Naive thymus-derived CD4-positive, alpha-beta T cell (primary cell): ENCODE measurements at regions not wholly inside any gene's neighbourhood (a gene's known extent, or its start where the extent isn't known, plus 50 kb on each side); places are given as distances from the start of the nearest gene placed in this dataset.

Experiments used
- ATAC-seq: fragments of 150-1000 bp; cut with Tn5 transposase; 2 replicates; pipeline ENCODE4 v1.10.0; 2021; ENCODE audit warnings: mild to moderate bottlenecking, moderate library complexity
- CTCF ChIA-PET: fragments of 350-600 bp; sonication (Branson Sonifier 250); formaldehyde crosslinking; loops from one replicate; lab custom pipeline; 2021; ENCODE audit warnings: antibody characterized with exemption; lab: Charles Lee
- POLR2A ChIA-PET: fragments of 350-600 bp; sonication (Branson Sonifier 250); formaldehyde crosslinking; loops from one replicate; lab custom pipeline; 2021; ENCODE audit warnings: antibody characterized with exemption, inconsistent platforms; lab: Charles Lee
- DNase-seq, 9 donors: peaks; one replicate each; pipeline versions ENCODE4 v3.0.0 to v3.0.0-alpha.2; 2020 to 2022; ENCODE audit warnings: mixed read lengths in 1 of 9
- H3K27ac ChIP-seq: one replicate; pipeline ENCODE4 v1.7.0; 2013; ENCODE audit warnings: mild to moderate bottlenecking, low read depth, low read length, moderate library complexity
- H3K27me3 ChIP-seq, 2 donors: one replicate each; pipeline ENCODE4 v1.7.0; 2013; ENCODE audit warnings: low read length in 2 of 2, mild to moderate bottlenecking in 2 of 2, moderate library complexity in 2 of 2; ENCODE audit not compliant: control insufficient read depth in 2 of 2, insufficient read depth in 2 of 2
- H3K36me3 ChIP-seq, 3 experiments: 1 replicate in 2 of 3; 2 replicates in 1 of 3; pipeline ENCODE4 v1.7.0; 2013; ENCODE audit warnings: low read length in 3 of 3, mild to moderate bottlenecking in 3 of 3, moderate library complexity in 1 of 3; ENCODE audit not compliant: insufficient read depth in 3 of 3, control insufficient read depth in 2 of 3
- H3K4me1 ChIP-seq, 2 donors: one replicate each; pipeline ENCODE4 v1.7.0; 2013; ENCODE audit warnings: low read length in 2 of 2, mild to moderate bottlenecking in 2 of 2, moderate library complexity in 1 of 2; ENCODE audit not compliant: control insufficient read depth in 2 of 2, insufficient read depth in 2 of 2
- H3K4me3 ChIP-seq: 2 replicates; pipeline ENCODE4 v1.7.0; 2013; ENCODE audit warnings: mild to moderate bottlenecking, low read length
- H3K9me3 ChIP-seq, 3 experiments: 1 replicate in 2 of 3; 2 replicates in 1 of 3; pipeline ENCODE4 v1.7.0; 2013; ENCODE audit warnings: low read length in 3 of 3; ENCODE audit not compliant: control insufficient read depth in 2 of 3
- H3K27ac Mint-ChIP-seq, 9 donors: one replicate each; pipeline ENCODE4 v1.8.0; 2020 to 2022; ENCODE audit warnings: mixed read lengths in 9 of 9, mild to moderate bottlenecking in 8 of 9, moderate library complexity in 5 of 9, inconsistent platforms in 2 of 9
- H3K27me3 Mint-ChIP-seq, 5 donors: one replicate each; pipeline ENCODE4 v1.8.0; 2021 to 2022; ENCODE audit warnings: mixed read lengths in 5 of 5, mild to moderate bottlenecking in 1 of 5
- H3K36me3 Mint-ChIP-seq, 5 donors: one replicate each; pipeline ENCODE4 v1.8.0; 2020 to 2022; ENCODE audit warnings: mixed read lengths in 5 of 5, mild to moderate bottlenecking in 3 of 5, inconsistent platforms in 1 of 5
- H3K4me1 Mint-ChIP-seq, 7 donors: one replicate each; pipeline ENCODE4 v1.8.0; 2020 to 2022; ENCODE audit warnings: mixed read lengths in 7 of 7, mild to moderate bottlenecking in 3 of 7, inconsistent platforms in 1 of 7
- H3K4me3 Mint-ChIP-seq, 10 donors: one replicate each; pipeline ENCODE4 v1.8.0; 2020 to 2022; ENCODE audit warnings: mild to moderate bottlenecking in 10 of 10, mixed read lengths in 10 of 10, moderate library complexity in 6 of 10, inconsistent platforms in 2 of 10
- H3K9me3 Mint-ChIP-seq, 11 donors: one replicate each; pipeline ENCODE4 v1.8.0; 2020 to 2022; ENCODE audit warnings: mixed read lengths in 11 of 11, mild to moderate bottlenecking in 4 of 11, inconsistent platforms in 1 of 11, moderate library complexity in 1 of 11
- intact Hi-C, 2 donors: fragments of 100-400 bp; cut with micrococcal nuclease; formaldehyde crosslinking; loops; one replicate each; pipeline ENCODE4 v1.15.1; 2023

GRCh38 chr11:82003024-82003423 lies 730.6 kb downstream of the FAM181B start:
- Histone ChIP-seq H3K4me3 (no peak overlapping the region), H3K27me3 (no peaks in the 10 kb centered on the region), H3K27ac (no peak overlapping the region), H3K9me3 (no peaks in the 10 kb centered on the region), H3K36me3 (no peaks in the 10 kb centered on the region), H3K4me1 (no peaks in the 10 kb centered on the region)
- Mint-ChIP-seq H3K4me3 (no peak overlapping the region), H3K27ac (no peak overlapping the region), H3K4me1 (peaks cover 0 to 10% (median 0%) of the 10 kb centered on the region in 7 donors), H3K36me3 (no peaks in the 10 kb centered on the region), H3K9me3 (no peaks in the 10 kb centered on the region), H3K27me3 (no peaks in the 10 kb centered on the region)
- POLR2A ChIA-PET: no interaction called here
- DNase-seq (no peak), ATAC-seq (no peak)
- CTCF ChIA-PET: no interaction called here
- intact Hi-C loops: no loop called here

GRCh38 chr11:81995889-81996288 lies 737.8 kb downstream of the FAM181B start:
- H3K36me3 ChIP-seq: no peaks in the 10 kb centered on the region
- CTCF ChIA-PET: no interaction called here

DNA sequence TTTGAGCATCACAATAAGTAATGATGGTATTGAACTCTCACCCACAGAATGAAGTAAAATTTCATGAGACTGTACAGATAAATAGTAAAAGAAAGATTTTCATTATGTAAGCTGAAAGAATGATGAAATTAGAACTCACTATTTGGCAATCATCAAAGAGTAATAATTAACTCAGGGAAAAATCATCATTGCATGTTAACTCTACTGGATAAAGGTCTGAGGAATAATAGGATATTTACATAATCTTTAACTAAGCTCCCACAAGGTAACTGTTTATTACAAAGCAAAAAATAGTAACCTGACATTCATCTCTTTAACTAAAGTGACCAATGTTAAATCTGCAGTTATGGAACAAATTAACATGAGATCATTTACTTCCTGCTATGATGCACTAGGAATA lies 739.9 kb downstream of the FAM181B start:
- Histone ChIP-seq H3K9me3 (no peaks in the 10 kb centered on the region), H3K4me3 (no peak overlapping the region), H3K27me3 (no peaks in the 10 kb centered on the region), H3K4me1 (no peaks in the 10 kb centered on the region), H3K36me3 (no peaks in the 10 kb centered on the region), H3K27ac (no peak overlapping the region)
- Mint-ChIP-seq H3K36me3 (no peaks in the 10 kb centered on the region), H3K9me3 (peaks cover 0 to 2% (median 0%) of the 10 kb centered on the region in 11 donors), H3K27me3 (no peaks in the 10 kb centered on the region), H3K4me3 (no peak overlapping the region), H3K27ac (no peak overlapping the region), H3K4me1 (peaks cover 0 to 2% (median 0%) of the 10 kb centered on the region in 7 donors)
- DNase-seq (no peak), ATAC-seq (no peak)
- ChIA-PET CTCF (interaction anchor here (0.6 kb wide), 1 partner anchor 8 kb away, joined by 4 read pairs; no protein-coding TSS in a partner anchor), POLR2A (no interaction called here)
- intact Hi-C loops: no loop called here

More at GRCh38 chr11:81995889-81996288, 737.8 kb downstream of the FAM181B start:
- Mint-ChIP-seq H3K27ac (no peak overlapping the region), H3K4me3 (no peak overlapping the region), H3K36me3 (no peaks in the 10 kb centered on the region), H3K9me3 (peaks cover 0 to 1% (median 0%) of the 10 kb centered on the region in 11 donors), H3K4me1 (peaks cover 0 to 2% (median 0%) of the 10 kb centered on the region in 7 donors), H3K27me3 (no peaks in the 10 kb centered on the region)
- no peak overlapping the region for H3K4me3 ChIP-seq
- DNase-seq: no peak
- no peaks in the 10 kb centered on the region for H3K9me3 ChIP-seq
- no peak for ATAC-seq
- intact Hi-C loops: no loop called here
- no peak overlapping the region for H3K27ac ChIP-seq
- POLR2A ChIA-PET: no interaction called here
- H3K4me1 ChIP-seq: no peaks in the 10 kb centered on the region
- H3K27me3 ChIP-seq: no peaks in the 10 kb centered on the region

DNA sequence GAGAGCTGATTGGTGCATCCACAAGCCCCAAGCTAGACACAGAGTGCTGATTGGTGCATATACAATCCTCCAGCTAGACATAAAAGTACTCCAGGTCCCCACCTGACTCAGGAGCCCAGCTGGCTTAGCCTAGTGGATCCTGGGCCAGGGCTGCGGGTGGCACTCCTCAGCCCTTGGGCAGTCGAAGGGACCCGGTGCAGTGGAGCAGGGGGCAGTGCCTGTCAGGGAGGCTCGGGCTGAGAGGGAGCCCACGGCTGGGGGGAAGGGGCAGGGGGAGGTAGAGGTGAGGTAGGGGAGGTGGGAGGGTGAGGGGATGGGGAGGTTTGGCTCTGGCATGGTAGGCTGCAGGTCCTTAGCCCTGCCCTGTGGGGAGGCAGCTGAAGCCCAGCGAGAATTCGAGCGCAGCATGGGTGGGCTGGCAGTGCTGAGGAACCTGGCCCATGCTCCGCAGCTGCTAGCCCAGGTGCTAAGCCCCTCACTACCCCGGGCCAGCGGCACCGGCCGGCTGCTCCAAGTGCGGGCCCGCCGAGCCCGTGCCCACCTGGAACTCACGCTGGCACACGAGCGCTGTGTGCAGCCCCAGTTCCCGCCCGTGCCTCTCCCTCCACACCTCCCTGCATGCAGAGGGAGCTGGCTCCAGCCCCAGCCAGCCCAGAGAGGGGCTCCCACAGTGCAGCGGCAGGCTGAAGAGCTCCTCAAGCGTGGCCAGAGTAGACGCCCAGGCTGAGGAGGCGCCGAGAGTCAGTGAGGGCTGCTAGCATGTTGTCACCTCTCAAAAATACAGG lies 742.8 kb downstream of the FAM181B start:
- no peaks in the 10 kb centered on the region for H3K36me3 ChIP-seq
- H3K36me3 Mint-ChIP-seq: no peaks in the 10 kb centered on the region
- H3K27ac ChIP-seq: no peak overlapping the region
- no peaks in the 10 kb centered on the region for H3K27me3 ChIP-seq
- ATAC-seq (no peak), DNase-seq (no peak)
- H3K27ac Mint-ChIP-seq: no peak overlapping the region
- no peak overlapping the region for H3K4me3 Mint-ChIP-seq
- CTCF ChIA-PET: no interaction called here
- intact Hi-C loops: no loop called here
- H3K9me3 Mint-ChIP-seq: peaks cover 0 to 2% (median 0%) of the 10 kb centered on the region in 11 donors
- H3K4me1 ChIP-seq: no peaks in the 10 kb centered on the region
- POLR2A ChIA-PET: no interaction called here
- no peaks in the 10 kb centered on the region for H3K9me3 ChIP-seq
- H3K4me3 ChIP-seq: no peak overlapping the region
- peaks cover 0 to 2% (median 0%) of the 10 kb centered on the region in 7 donors for H3K4me1 Mint-ChIP-seq
- H3K27me3 Mint-ChIP-seq: no peaks in the 10 kb centered on the region

- no peaks in the 10 kb centered on the region for H3K27me3 ChIP-seq
- H3K27ac Mint-ChIP-seq: no peak overlapping the region
- H3K4me3 Mint-ChIP-seq: no peak overlapping the region
- DNase-seq (no peak), ATAC-seq (no peak)
- peaks cover 0 to 2% (median 0%) of the 10 kb centered on the region in 7 donors for H3K4me1 Mint-ChIP-seq
- peaks cover 0 to 8% (median 5%) of the 10 kb centered on the region in 5 donors for H3K36me3 Mint-ChIP-seq
- H3K9me3 Mint-ChIP-seq: peaks cover 0 to 16% (median 8%) of the 10 kb centered on the region in 11 donors
- no peak overlapping the region for H3K4me3 ChIP-seq
- no peaks in the 10 kb centered on the region for H3K36me3 ChIP-seq
- intact Hi-C loops: no loop called here
- H3K9me3 ChIP-seq: no peaks in the 10 kb centered on the region
- ChIA-PET POLR2A (no interaction called here), CTCF (no interaction called here)
- no peak overlapping the region for H3K27ac ChIP-seq
- peaks cover 0 to 4% (median 0%) of the 10 kb centered on the region in 5 donors for H3K27me3 Mint-ChIP-seq
- no peaks in the 10 kb centered on the region for H3K4me1 ChIP-seq
Observed at GRCh38 chr11:81989093-81989492, 744.6 kb downstream of the FAM181B start.

DNA sequence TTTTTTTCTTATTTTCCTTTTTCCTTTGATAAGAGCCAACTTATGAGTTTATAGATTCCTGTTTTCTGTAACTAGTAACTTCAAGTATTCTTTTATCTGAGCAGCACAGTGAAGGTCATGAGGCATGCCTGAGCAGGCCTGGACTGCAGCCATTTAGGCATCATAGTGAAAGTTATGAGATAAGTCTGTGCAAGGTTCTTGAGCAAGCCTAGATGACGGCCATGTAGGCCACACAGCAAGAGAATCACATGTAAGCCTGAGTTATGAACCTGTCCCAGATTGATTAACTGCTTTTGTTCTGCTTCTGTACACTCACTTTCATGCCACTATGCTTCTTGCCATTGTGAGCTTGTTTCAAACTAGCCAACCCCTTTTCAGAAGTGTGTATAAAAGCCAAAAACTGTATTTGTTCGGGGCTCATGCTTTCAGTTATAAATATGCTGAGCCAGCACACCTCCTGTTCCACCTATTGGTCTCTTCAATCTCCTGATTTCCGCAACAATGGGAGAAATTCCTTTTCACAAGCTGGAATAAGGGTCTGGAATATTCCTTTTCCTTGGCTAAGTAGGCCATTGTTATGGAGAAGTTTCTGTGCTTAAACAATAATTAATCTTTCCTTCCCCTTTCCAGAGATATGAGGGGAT lies 745.7 kb downstream of the FAM181B start:
- H3K27me3 Mint-ChIP-seq: peaks cover 0 to 4% (median 0%) of the 10 kb centered on the region in 5 donors
- Histone ChIP-seq H3K27ac (no peak overlapping the region), H3K4me1 (no peaks in the 10 kb centered on the region), H3K9me3 (no peaks in the 10 kb centered on the region), H3K4me3 (no peak overlapping the region), H3K27me3 (no peaks in the 10 kb centered on the region), H3K36me3 (no peaks in the 10 kb centered on the region)
- no peak overlapping the region for H3K27ac Mint-ChIP-seq
- ATAC-seq (no peak), DNase-seq (no peak)
- H3K9me3 Mint-ChIP-seq: peaks cover 0 to 21% (median 11%) of the 10 kb centered on the region in 11 donors
- peaks cover 0 to 2% (median 0%) of the 10 kb centered on the region in 7 donors for H3K4me1 Mint-ChIP-seq
- POLR2A ChIA-PET: no interaction called here
- CTCF ChIA-PET: no interaction called here
- no peak overlapping the region for H3K4me3 Mint-ChIP-seq
- intact Hi-C loops: no loop called here
- peaks cover 0 to 8% (median 5%) of the 10 kb centered on the region in 5 donors for H3K36me3 Mint-ChIP-seq
